ENCODE measurements at regions not wholly inside any gene's neighbourhood (a gene's known extent, or its start where the extent isn't known, plus 50 kb on each side); places are given as distances from the start of the nearest gene placed in this dataset.

DNA sequence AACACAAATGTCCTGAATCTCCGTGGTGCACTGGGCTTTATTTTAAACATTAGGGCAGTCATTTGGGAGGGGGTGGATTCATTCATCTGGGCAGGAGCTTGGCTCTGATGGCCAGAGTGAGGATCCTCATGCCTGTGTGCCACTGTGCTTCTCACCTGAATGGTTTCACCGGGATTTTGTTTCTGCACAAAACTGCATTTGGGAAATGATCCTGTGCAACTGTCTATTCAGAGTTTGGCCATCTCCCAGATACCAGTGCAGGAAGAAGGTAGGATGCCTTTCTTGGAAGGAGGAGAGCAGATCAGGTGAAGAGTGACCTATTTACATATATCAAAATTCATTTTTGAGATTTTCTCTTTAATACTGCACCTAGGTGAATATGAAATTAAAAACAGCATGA lies 514.4 kb upstream of the SEMA6A start:
- Histone ChIP-seq H3K4me3 (ENCODE audit: low read depth, low read length) (no peak overlapping the region), H3K27me3 (ENCODE audit: control insufficient read depth, insufficient read depth, low read length) (no peaks in the 10 kb centered on the region), H3K36me3 (ENCODE audit: control insufficient read depth, insufficient read depth, low read length) (no peaks in the 10 kb centered on the region)
- no peak for TF ChIP-seq CTCF (IDR thresholded peaks at IDR 0.05; ENCODE audit: insufficient read depth, low read length, poor library complexity, severe bottlenecking)
- no peak for DNase-seq (ENCODE audit: low read depth)

- DNase-seq (ENCODE audit: low read depth), result no peak
- no peak for TF ChIP-seq CTCF (IDR thresholded peaks at IDR 0.05; ENCODE audit: insufficient read depth, low read length, poor library complexity, severe bottlenecking)
- Histone ChIP-seq H3K36me3 (ENCODE audit: control insufficient read depth, insufficient read depth, low read length) (no peaks in the 10 kb centered on the region), H3K4me3 (ENCODE audit: low read depth, low read length) (no peak overlapping the region), H3K27me3 (ENCODE audit: control insufficient read depth, insufficient read depth, low read length) (no peaks in the 10 kb centered on the region)
Measured at GRCh38 chr5:117088176-117088575, 513.6 kb upstream of the SEMA6A start.

- H3K36me3 ChIP-seq (ENCODE audit: control insufficient read depth, insufficient read depth, low read length), result no peaks in the 10 kb centered on the region
- TF ChIP-seq CTCF (IDR thresholded peaks at IDR 0.05; ENCODE audit: insufficient read depth, low read length, poor library complexity, severe bottlenecking), result no peak
- no peak for DNase-seq (ENCODE audit: low read depth)
- H3K27me3 ChIP-seq (ENCODE audit: control insufficient read depth, insufficient read depth, low read length), result no peaks in the 10 kb centered on the region
- no peak overlapping the region for H3K4me3 ChIP-seq (ENCODE audit: low read depth, low read length)
Measured at GRCh38 chr5:117084067-117084466, 509.4 kb upstream of the SEMA6A start.

DNA sequence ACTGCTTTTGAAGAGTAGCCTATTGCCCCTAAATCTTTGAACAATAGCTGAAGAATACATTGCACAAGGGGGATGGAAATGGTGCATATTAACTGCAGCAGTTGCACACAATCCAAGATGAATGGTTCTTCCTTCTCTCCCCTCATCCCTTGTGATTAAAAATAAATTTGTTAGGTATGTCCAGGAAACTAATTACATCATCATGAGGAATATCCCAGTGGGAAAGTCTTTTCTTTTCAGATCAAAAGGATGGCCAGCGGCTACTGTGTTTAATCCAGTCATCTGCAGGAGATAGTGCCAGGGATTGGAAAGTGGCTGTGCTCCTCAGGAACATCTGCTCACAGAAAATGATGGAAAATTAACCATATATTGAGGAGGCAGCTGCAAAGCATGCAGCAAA lies 508.4 kb upstream of the SEMA6A start:
- Histone ChIP-seq H3K27me3 (ENCODE audit: control insufficient read depth, insufficient read depth, low read length) (no peaks in the 10 kb centered on the region), H3K36me3 (ENCODE audit: control insufficient read depth, insufficient read depth, low read length) (no peaks in the 10 kb centered on the region), H3K4me3 (ENCODE audit: low read depth, low read length) (no peak overlapping the region)
- TF ChIP-seq CTCF (IDR thresholded peaks at IDR 0.05; ENCODE audit: insufficient read depth, low read length, poor library complexity, severe bottlenecking), result no peak
- no peak for DNase-seq (ENCODE audit: low read depth)

GRCh38 chr5:117077142-117077541 lies 502.5 kb upstream of the SEMA6A start:
- no peak for DNase-seq (ENCODE audit: low read depth)
- Histone ChIP-seq H3K4me3 (ENCODE audit: low read depth, low read length) (no peak overlapping the region), H3K36me3 (ENCODE audit: control insufficient read depth, insufficient read depth, low read length) (no peaks in the 10 kb centered on the region), H3K27me3 (ENCODE audit: control insufficient read depth, insufficient read depth, low read length) (no peaks in the 10 kb centered on the region)
- peak; percentile 58 for TF ChIP-seq CTCF (IDR thresholded peaks at IDR 0.05; ENCODE audit: insufficient read depth, low read length, poor library complexity, severe bottlenecking)

DNA sequence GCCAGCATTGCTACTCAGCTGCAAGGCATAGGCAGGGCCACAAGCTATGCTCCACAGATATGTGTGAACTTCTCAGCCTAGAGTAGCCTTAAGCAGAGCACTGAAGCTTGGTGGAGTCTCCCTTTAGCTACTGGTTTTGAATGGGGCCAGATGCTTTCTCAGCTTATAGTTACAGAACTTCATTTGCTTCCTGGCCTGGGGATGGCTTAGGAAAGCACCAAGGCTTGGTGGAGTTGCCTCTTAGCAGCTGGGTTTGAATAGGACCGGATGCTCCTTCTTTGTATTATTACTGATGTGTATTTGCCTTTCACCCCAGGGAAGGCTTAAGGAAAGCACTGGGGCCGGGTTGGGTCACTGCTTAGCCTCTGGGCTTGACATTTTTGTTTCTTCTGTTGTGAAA lies 497.8 kb upstream of the SEMA6A start:
- DNase-seq (ENCODE audit: low read depth), result no peak
- Histone ChIP-seq H3K27me3 (ENCODE audit: control insufficient read depth, insufficient read depth, low read length) (no peaks in the 10 kb centered on the region), H3K4me3 (ENCODE audit: low read depth, low read length) (no peak overlapping the region), H3K36me3 (ENCODE audit: control insufficient read depth, insufficient read depth, low read length) (no peaks in the 10 kb centered on the region)
- no peak for TF ChIP-seq CTCF (IDR thresholded peaks at IDR 0.05; ENCODE audit: insufficient read depth, low read length, poor library complexity, severe bottlenecking)

Data from kidney epithelial cell (primary cell).